NCI-H345 treated with DMSO at 0.1 percent for 48 hours (cell line): ENCODE measurements at regions not wholly inside any gene's neighbourhood (a gene's known extent, or its start where the extent isn't known, plus 50 kb on each side); places are given as distances from the start of the nearest gene placed in this dataset.
"Not testable (repeated sequence)": the region's sequence is repeated elsewhere in the genome, so short reads cannot be mapped to it uniquely, and the experiment has no call there.

Experiments used
- DNase-seq: peaks from one replicate; lab custom pipeline; 2025; ENCODE audit not compliant: unreplicated experiment; lab: John Stamatoyannopoulos, UW

- no peak for DNase-seq
Measured at GRCh38 chr9:106085479-106085878, 391.1 kb downstream of the TMEM38B start.

GRCh38 chr9:106092083-106092482 is 397.7 kb downstream of the TMEM38B start:
- DNase-seq = no peak

GRCh38 chr9:106102821-106103220 is 408.5 kb downstream of the TMEM38B start:
- DNase-seq = no peak

GRCh38 chr9:106104887-106105286 is 410.5 kb downstream of the TMEM38B start:
- no peak for DNase-seq

GRCh38 chr9:106106396-106106795 is 412.1 kb downstream of the TMEM38B start:
- DNase-seq = no peak

GRCh38 chr9:106107716-106108115 is 413.4 kb downstream of the TMEM38B start:
- DNase-seq = no peak

GRCh38 chr9:106109706-106110105 is 415.4 kb downstream of the TMEM38B start:
- DNase-seq = not testable (repeated sequence)

GRCh38 chr9:106110483-106110882 is 416.1 kb downstream of the TMEM38B start:
- DNase-seq = no peak

- peak; percentile 2 for DNase-seq
Measured at GRCh38 chr9:106111039-106111730, 416.8 kb downstream of the TMEM38B start.

- no peak for DNase-seq
Measured at GRCh38 chr9:106112935-106113334, 418.6 kb downstream of the TMEM38B start.

- no peak for DNase-seq
Measured at GRCh38 chr9:106119176-106119575, 424.8 kb downstream of the TMEM38B start.

GRCh38 chr9:106120071-106120470 is 425.7 kb downstream of the TMEM38B start:
- no peak for DNase-seq

- no peak for DNase-seq
Measured at GRCh38 chr9:106127776-106128175, 433.4 kb downstream of the TMEM38B start.

GRCh38 chr9:106130374-106130773 is 436.0 kb downstream of the TMEM38B start:
- DNase-seq = no peak

GRCh38 chr9:106143781-106144180 is 449.4 kb downstream of the TMEM38B start:
- no peak for DNase-seq

- no peak for DNase-seq
Measured at GRCh38 chr9:106146066-106146840, 451.9 kb downstream of the TMEM38B start.

- no peak for DNase-seq
Measured at GRCh38 chr9:106146886-106147285, 452.5 kb downstream of the TMEM38B start.

GRCh38 chr9:106149956-106150355 is 455.6 kb downstream of the TMEM38B start:
- no peak for DNase-seq

- DNase-seq = no peak
Measured at GRCh38 chr9:106156465-106156864, 462.1 kb downstream of the TMEM38B start.

GRCh38 chr9:106172265-106172664 is 477.9 kb downstream of the TMEM38B start:
- no peak for DNase-seq

GRCh38 chr9:106174346-106174745 is 480.0 kb downstream of the TMEM38B start:
- no peak for DNase-seq

- no peak for DNase-seq
Measured at GRCh38 chr9:106177216-106177615, 482.9 kb downstream of the TMEM38B start.
